IMR-90 (cell line): ENCODE measurements at regions not wholly inside any gene's neighbourhood (a gene's known extent, or its start where the extent isn't known, plus 50 kb on each side); places are given as distances from the start of the nearest gene placed in this dataset.
A peak's percentile ranks its signal among the peaks of the same experiment; 100 is the strongest.

ENCODE experiments used
- ATAC-seq: fragments of 200-7000 bp; cut with Tn5 transposase; 2 replicates; pipeline ENCODE4 v1.9.1; 2020; ENCODE audit warnings: low read depth, mild to moderate bottlenecking, moderate library complexity
- BruUV-seq: library from RNA; stranded (reverse); fragments of 400-500 nt; replicated peaks from 2 replicates; lab custom pipeline; 2021; lab: Mats Ljungman, UMichigan
- CTCF ChIA-PET: fragments of 300-600 bp; formaldehyde crosslinking; extraction: SDS; loops from one replicate; lab custom pipeline; 2021; ENCODE audit warnings: antibody characterized with exemption; lab: Yijun Ruan, JAX
- POLR2A ChIA-PET: fragments of 300-600 bp; sonication (Branson Sonifier 250); formaldehyde crosslinking; loops from one replicate; lab custom pipeline; 2022; ENCODE audit warnings: antibody characterized with exemption; ENCODE audit not compliant: unreplicated experiment; lab: Charles Lee
- DNase-seq: peaks from one replicate; pipeline ENCODE4 v3.0.0; 2013
- H2AFZ ChIP-seq: replicated peaks from 2 replicates; pipeline ENCODE3; 2013; ENCODE audit warnings: low read length, mild to moderate bottlenecking; ENCODE audit not compliant: poor library complexity
- H2AK5ac ChIP-seq: 2 replicates; pipeline ENCODE4 v1.6.1; 2013; ENCODE audit warnings: low read depth, low read length, inconsistent platforms
- H2AK9ac ChIP-seq: replicated peaks from 2 replicates; pipeline ENCODE3; 2013; ENCODE audit warnings: mild to moderate bottlenecking, low read depth, low read length, moderate library complexity; ENCODE audit not compliant: poor library complexity
- H2BK120ac ChIP-seq: 2 replicates; pipeline ENCODE4 v1.6.1; 2013; ENCODE audit warnings: low read depth, low read length, inconsistent platforms
- H2BK15ac ChIP-seq: 3 replicates; pipeline ENCODE4 v1.6.1; 2013; ENCODE audit warnings: low read depth, low read length, inconsistent platforms
- H2BK20ac ChIP-seq: 2 replicates; pipeline ENCODE4 v1.6.1; 2013; ENCODE audit warnings: low read depth, mild to moderate bottlenecking, inconsistent platforms, low read length, moderate library complexity
- H2BK5ac ChIP-seq: 2 replicates; pipeline ENCODE4 v1.6.1; 2013; ENCODE audit warnings: mild to moderate bottlenecking, low read depth, low read length, inconsistent platforms; ENCODE audit not compliant: poor library complexity, severe bottlenecking
- H3K14ac ChIP-seq: replicated peaks from 2 replicates; pipeline ENCODE4 v1.6.1; 2013; ENCODE audit warnings: low read depth, low read length, inconsistent platforms
- H3K18ac ChIP-seq: 2 replicates; pipeline ENCODE4 v1.6.1; 2013; ENCODE audit warnings: low read depth, low read length, control low read depth
- H3K23ac ChIP-seq: 2 replicates; pipeline ENCODE4 v1.6.1; 2013; ENCODE audit warnings: low read depth, low read length, inconsistent platforms
- H3K27ac ChIP-seq: 2 replicates; pipeline ENCODE4 v1.5.1; 2013; ENCODE audit warnings: mild to moderate bottlenecking, control low read depth, low read length; ENCODE audit not compliant: insufficient read depth
- H3K27me3 ChIP-seq: 2 replicates; pipeline ENCODE4 v1.6.1; 2013; ENCODE audit warnings: low read length; ENCODE audit not compliant: control insufficient read depth, insufficient read depth
- H3K36me3 ChIP-seq: 2 replicates; pipeline ENCODE4 v1.6.1; 2013; ENCODE audit warnings: low read length, mixed read lengths; ENCODE audit not compliant: control insufficient read depth, insufficient read depth
- H3K4ac ChIP-seq: 2 replicates; pipeline ENCODE4 v1.6.1; 2013; ENCODE audit warnings: low read depth, low read length, inconsistent platforms
- H3K4me1 ChIP-seq: 2 replicates; pipeline ENCODE4 v1.6.1; 2013; ENCODE audit warnings: low read length, mixed read lengths; ENCODE audit not compliant: control insufficient read depth, insufficient read depth
- H3K4me2 ChIP-seq: 2 replicates; pipeline ENCODE4 v1.6.1; 2013; ENCODE audit warnings: low read depth, mild to moderate bottlenecking, control low read depth, low read length, moderate library complexity
- H3K4me3 ChIP-seq: 2 replicates; pipeline ENCODE4 v1.5.1; 2013; ENCODE audit warnings: low read depth, mild to moderate bottlenecking, control low read depth, low read length, moderate library complexity; ENCODE audit not compliant: insufficient read depth
- H3K56ac ChIP-seq: 2 replicates; pipeline ENCODE4 v1.6.1; 2013; ENCODE audit warnings: low read length, inconsistent platforms; ENCODE audit not compliant: insufficient read depth; ENCODE audit errors: extremely low read depth
- H3K79me1 ChIP-seq, 2 experiments: 2 replicates each; pipeline ENCODE4 v1.6.1; 2013; ENCODE audit warnings: low read length in 2 of 2, inconsistent platforms in 1 of 2, low read depth in 1 of 2
- H3K9ac ChIP-seq: 2 replicates; pipeline ENCODE4 v1.6.1; 2013; ENCODE audit warnings: low read depth, low read length, control low read depth
- H3K9me1 ChIP-seq: 2 replicates; pipeline ENCODE4 v1.6.1; 2013; ENCODE audit warnings: low read length, inconsistent platforms; ENCODE audit not compliant: insufficient read depth
- H3K9me3 ChIP-seq: 2 replicates; pipeline ENCODE4 v1.6.1; 2013; ENCODE audit warnings: low read length; ENCODE audit not compliant: control insufficient read depth, insufficient read depth
- H4K20me1 ChIP-seq: 2 replicates; pipeline ENCODE4 v1.6.1; 2013; ENCODE audit warnings: low read length, inconsistent platforms; ENCODE audit not compliant: insufficient read depth
- H4K5ac ChIP-seq: 2 replicates; pipeline ENCODE4 v1.6.1; 2013; ENCODE audit warnings: mild to moderate bottlenecking, low read depth, low read length, control low read depth
- H4K8ac ChIP-seq, 2 experiments: 2 replicates each; pipeline ENCODE4 v1.6.1; 2013; ENCODE audit warnings: low read depth in 2 of 2, low read length in 2 of 2, control low read depth in 1 of 2, inconsistent platforms in 1 of 2
- H4K91ac ChIP-seq: 2 replicates; pipeline ENCODE4 v1.6.1; 2013; ENCODE audit warnings: low read depth, low read length, inconsistent platforms; ENCODE audit not compliant: insufficient read depth
- CTCF ChIP-seq: conservative IDR thresholded peaks from 2 replicates; pipeline ENCODE4 v1.5.1; 2012; ENCODE audit warnings: mild to moderate bottlenecking, low read depth, low read length, improper control_type of control experiment
- MAFK ChIP-seq: IDR thresholded peaks from 2 replicates; pipeline ENCODE4 v1.6.1; 2012; ENCODE audit warnings: low read depth, low read length, improper control_type of control experiment
- NFE2L2 ChIP-seq: fragments of 150-350 bp; IDR thresholded peaks from 2 replicates; pipeline ENCODE4 v1.6.1; 2016; ENCODE audit warnings: low read depth, mild to moderate bottlenecking, low read length
- POLR2A ChIP-seq: IDR thresholded peaks from 2 replicates; pipeline ENCODE4 v1.6.1; 2012; ENCODE audit warnings: mild to moderate bottlenecking, low read depth, low read length
- RFX5 ChIP-seq: IDR thresholded peaks from 2 replicates; pipeline ENCODE4 v1.8.0; 2012; ENCODE audit warnings: low read depth, mild to moderate bottlenecking, low read length, moderate library complexity
- USF2 ChIP-seq: fragments of 150-350 bp; IDR thresholded peaks from 2 replicates; pipeline ENCODE4 v1.6.1; 2017; ENCODE audit warnings: mild to moderate bottlenecking, antibody characterized with exemption, low read length, low read depth
- WGBS, 2 experiments: methylation state at CpG; one replicate each; pipeline versions ENCODE4 v1.1.5 to v1.1.7; 2013; ENCODE audit warnings: missing lambda C conversion rate in 2 of 2; ENCODE audit not compliant: insufficient read length in 1 of 2; ENCODE audit errors: extremely low coverage in 2 of 2; 5-methylcytosine and 5-hydroxymethylcytosine counted together
- dilution Hi-C: fragments of 300-500 bp; cut with HindIII; formaldehyde crosslinking; loops from one replicate; pipeline ENCODE4 v1.14.3; 2018; ENCODE audit warnings: low sequenced_read_pairs; ENCODE audit not compliant: unreplicated experiment
- in situ Hi-C: fragments of 300-500 bp; cut with MboI; formaldehyde crosslinking; loops from 3 replicates; pipeline ENCODE4 v1.14.3; 2019; ENCODE audit warnings: low sequenced_read_pairs, inconsistent platforms, mixed read lengths
- intact Hi-C: fragments of 100-400 bp; cut with micrococcal nuclease; formaldehyde crosslinking; loops from 2 replicates; pipeline ENCODE4 v1.10.0; 2022

GRCh38 chr3:144098691-144099090 is 127.1 kb downstream of the DIPK2A start:
- no peak for TF ChIP-seq CTCF
- no peak for TF ChIP-seq NFE2L2
- no peak for TF ChIP-seq USF2
- TF ChIP-seq RFX5, result no peak
- TF ChIP-seq MAFK, result no peak
- no peak for TF ChIP-seq POLR2A
- ATAC-seq, result no peak
- Histone ChIP-seq H2BK120ac (no peak overlapping the region), H2BK5ac (no peak overlapping the region), H3K9me1 (no peaks in the 10 kb centered on the region), H2BK20ac (no peak overlapping the region), H4K20me1 (no peaks in the 10 kb centered on the region), H3K4me1 (no peaks in the 10 kb centered on the region), H2AK5ac (no peak overlapping the region), H3K36me3 (no peaks in the 10 kb centered on the region), H3K27me3 (no peaks in the 10 kb centered on the region), H3K23ac (no peak overlapping the region), H3K56ac (no peak overlapping the region), H4K5ac (no peak overlapping the region), H3K4me2 (no peak overlapping the region), H2AFZ (no peak overlapping the region), H3K18ac (no peak overlapping the region), H3K4ac (no peak overlapping the region), H3K14ac (no peak overlapping the region), H2AK9ac (peak overlapping the region; percentile 18), H4K91ac (no peak overlapping the region), H3K27ac (no peak overlapping the region), H2BK15ac (no peak overlapping the region), H3K79me1 (no peaks in the 10 kb centered on the region), H3K9me3 (no peaks in the 10 kb centered on the region), H3K4me3 (no peak overlapping the region), H4K8ac (no peak overlapping the region), H3K9ac (no peak overlapping the region)
- in situ Hi-C loops (no loop called here), dilution Hi-C loops (no loop called here), intact Hi-C loops (loop anchor here (10.0 kb wide), 1 partner anchor 74 kb away; no protein-coding TSS in a partner anchor)
- no peak for DNase-seq
- 93% methylated on average over 4 of the region's 7 CpGs; no CpG with 5 or more reads in 1 of the 2 experiments for WGBS, 2 experiments
- no TSS peak for BruUV-seq
- ChIA-PET CTCF (no interaction called here), POLR2A (no interaction called here)
